Psoas muscle (tissue), 7 donors: ENCODE measurements at regions not wholly inside any gene's neighbourhood (a gene's known extent, or its start where the extent isn't known, plus 50 kb on each side); places are given as distances from the start of the nearest gene placed in this dataset.

Experiments
- ATAC-seq, 4 donors: fragments of 200-7000 bp; cut with Tn5 transposase; one replicate each; pipeline ENCODE4 v1.9.1; 2020; ENCODE audit warnings: moderate library complexity in 3 of 4, mild to moderate bottlenecking in 2 of 4
- DNase-seq, 2 donors: peaks; one replicate each; pipeline ENCODE4 v3.0.0-alpha.2; 2020
- H3K27ac ChIP-seq: fragments of 200-600 bp; one replicate; pipeline ENCODE4 v1.8.0; 2022
- H3K27me3 ChIP-seq, 3 donors: fragments of 200-600 bp in 1 of 3; one replicate each; pipeline versions ENCODE4 v1.6.1 to v1.8.0; 2013 to 2022; ENCODE audit warnings: low read length in 2 of 3, mild to moderate bottlenecking in 2 of 3, moderate library complexity in 1 of 3; ENCODE audit not compliant: insufficient read depth in 3 of 3
- H3K36me3 ChIP-seq, 2 donors: fragments of 200-600 bp in 1 of 2; one replicate each; pipeline versions ENCODE4 v1.6.1 to v1.8.0; 2013 to 2022; ENCODE audit warnings: low read depth in 1 of 2, mild to moderate bottlenecking in 1 of 2, moderate library complexity in 1 of 2; ENCODE audit not compliant: insufficient read depth in 1 of 2
- H3K4me1 ChIP-seq: fragments of 200-600 bp; one replicate; pipeline ENCODE4 v1.8.0; 2022
- H3K4me3 ChIP-seq: fragments of 200-600 bp; one replicate; pipeline ENCODE4 v1.8.0; 2022; ENCODE audit warnings: mild to moderate bottlenecking
- H3K9me3 ChIP-seq: fragments of 200-600 bp; one replicate; pipeline ENCODE4 v1.8.0; 2022
- CTCF ChIP-seq: fragments of 200-600 bp; IDR thresholded peaks from one replicate; pipeline ENCODE4 v1.8.0; 2022; ENCODE audit warnings: antibody characterized with exemption
- WGBS, 3 donors: extraction: QIAGEN DNeasy Blood & Tissue Kit; methylation state at CpG; one replicate each; pipeline versions ENCODE4 v1.1.6 to v1.1.7; 2013; 5-methylcytosine and 5-hydroxymethylcytosine counted together
- intact Hi-C, 2 donors: fragments of 100-400 bp; cut with DNase I; formaldehyde crosslinking; loops; one replicate each; pipeline versions ENCODE4 v1.11.0 to v1.14.2; 2022
- donor health status: healthy with polysubstance abuse.
- donor health status: DM: no; HTN: no; CAD: no; lungs with moderate emphysema.
- donor health status: Bipolar disorder and iron deficiency.
- donor health status: healthy.
- donor health status: DM: yes; HTN: yes; CAD: no.
- donor health status: DM: no; HTN: no; CAD: no.
- donor health status: DM: yes; HTN: yes; CAD: no.

- H3K9me3 ChIP-seq = no peaks in the 10 kb centered on the region
- ATAC-seq (no peak), DNase-seq (no peak)
- no peaks in the 10 kb centered on the region for H3K36me3 ChIP-seq
- intact Hi-C loops = no loop called here
- no peaks in the 10 kb centered on the region for H3K27me3 ChIP-seq
- WGBS, 3 donors = 85 to 91% (median 87%) methylated on average over 2 of the region's 2 CpGs
- no peak overlapping the region for H3K4me3 ChIP-seq
- H3K27ac ChIP-seq = no peak overlapping the region
- H3K4me1 ChIP-seq = no peaks in the 10 kb centered on the region
- TF ChIP-seq CTCF = no peak
Measured at GRCh38 chr1:193584731-193585239, 398.4 kb upstream of the B3GALT2 start.

- H3K27ac ChIP-seq = no peak overlapping the region
- intact Hi-C loops = no loop called here
- H3K4me1 ChIP-seq = no peaks in the 10 kb centered on the region
- no peaks in the 10 kb centered on the region for H3K9me3 ChIP-seq
- DNase-seq = no peak
- no peak for ATAC-seq
- H3K27me3 ChIP-seq = peaks cover 0 to 2% (median 0%) of the 10 kb centered on the region in 3 donors
- TF ChIP-seq CTCF = no peak
- no peak overlapping the region for H3K4me3 ChIP-seq
- 23 to 39% (median 24%) methylated on average over 3 of the region's 3 CpGs for WGBS, 3 donors
- no peaks in the 10 kb centered on the region for H3K36me3 ChIP-seq
Measured at GRCh38 chr1:193581341-193581740, 394.9 kb upstream of the B3GALT2 start.

GRCh38 chr1:193580419-193580818 lies 394.0 kb upstream of the B3GALT2 start:
- ATAC-seq = no peak
- Histone ChIP-seq H3K36me3 (no peaks in the 10 kb centered on the region), H3K27ac (no peak overlapping the region), H3K9me3 (no peaks in the 10 kb centered on the region), H3K27me3 (peaks cover 0 to 2% (median 0%) of the 10 kb centered on the region in 3 donors), H3K4me3 (no peak overlapping the region), H3K4me1 (no peaks in the 10 kb centered on the region)
- no peak for DNase-seq
- WGBS, 3 donors = 80 to 87% (median 86%) methylated on average over 3 of the region's 3 CpGs
- intact Hi-C loops = no loop called here
- TF ChIP-seq CTCF = no peak

- Histone ChIP-seq H3K4me3 (no peak overlapping the region), H3K27me3 (peaks cover 0 to 2% (median 0%) of the 10 kb centered on the region in 3 donors), H3K27ac (no peak overlapping the region), H3K36me3 (no peaks in the 10 kb centered on the region), H3K9me3 (no peaks in the 10 kb centered on the region), H3K4me1 (no peaks in the 10 kb centered on the region)
- intact Hi-C loops = no loop called here
- 90 to 94% (median 93%) methylated on average over 1 of the region's 1 CpG for WGBS, 3 donors
- no peak for DNase-seq
- no peak for ATAC-seq
- TF ChIP-seq CTCF = no peak
Measured at GRCh38 chr1:193579323-193579722, 392.9 kb upstream of the B3GALT2 start.

- intact Hi-C loops = no loop called here
- no peak for TF ChIP-seq CTCF
- H3K4me1 ChIP-seq = no peaks in the 10 kb centered on the region
- peaks cover 0 to 2% (median 0%) of the 10 kb centered on the region in 3 donors for H3K27me3 ChIP-seq
- peaks cover 3% of the 10 kb centered on the region for H3K9me3 ChIP-seq
- H3K4me3 ChIP-seq = no peak overlapping the region
- no peak for ATAC-seq
- no peak for DNase-seq
- H3K36me3 ChIP-seq = no peaks in the 10 kb centered on the region
- H3K27ac ChIP-seq = no peak overlapping the region
Measured at GRCh38 chr1:193574913-193575312, 388.5 kb upstream of the B3GALT2 start.
